GM12878 (cell line): ENCODE measurements at regions not wholly inside any gene's neighbourhood (a gene's known extent, or its start where the extent isn't known, plus 50 kb on each side); places are given as distances from the start of the nearest gene placed in this dataset.

Source experiments
- ATAC-seq: fragments of 200-7000 bp; cut with Tn5 transposase; 3 replicates; pipeline ENCODE4 v1.9.1; 2020; ENCODE audit warnings: mild to moderate bottlenecking, moderate library complexity
- BruUV-seq: library from RNA; stranded (reverse); fragments of 400-500 nt; replicated peaks from 2 replicates; lab custom pipeline; 2021; lab: Mats Ljungman, UMichigan
- CTCF ChIA-PET: fragments of 300-600 bp; sonication (Branson Sonifier 250); formaldehyde crosslinking; extraction: SDS; loops from one replicate; lab custom pipeline; 2021; ENCODE audit warnings: inconsistent platforms; lab: Yijun Ruan, JAX
- POLR2A ChIA-PET: fragments of 350-600 bp; formaldehyde crosslinking; extraction: SDS; loops from one replicate; lab custom pipeline; 2021; ENCODE audit warnings: inconsistent platforms; lab: Charles Lee
- RAD21 ChIA-PET: fragments of 300-600 bp; sonication (Branson Sonifier 250); formaldehyde crosslinking; loops from one replicate; lab custom pipeline; 2023; ENCODE audit warnings: antibody characterized with exemption; ENCODE audit not compliant: unreplicated experiment; lab: Charles Lee
- SMC1A ChIA-PET: fragments of 300-600 bp; sonication (Branson Sonifier 250); formaldehyde crosslinking; loops from one replicate; lab custom pipeline; 2023; ENCODE audit not compliant: unreplicated experiment, uncharacterized antibody; lab: Charles Lee
- DNase-seq: peaks from one replicate; pipeline ENCODE4 v3.0.0-alpha.2; 2011; ENCODE audit warnings: low read depth, low spot score
- FAIRE-seq: peaks from 3 replicates; lab custom pipeline; 2011; peaks lifted over from hg19 to GRCh38; lab: Jason Lieb, UNC
- H2AFZ ChIP-seq: 2 replicates; pipeline ENCODE4 v1.6.0; 2011; ENCODE audit warnings: low read depth, low read length, control low read depth; ENCODE audit not compliant: control insufficient read depth
- H3K27ac ChIP-seq: 2 replicates; pipeline ENCODE4 v1.5.1; 2011; ENCODE audit warnings: control low read depth; ENCODE audit not compliant: control insufficient read depth, insufficient read depth
- H3K27me3 ChIP-seq, 2 experiments: replicated peaks in 1 of 2; 2 replicates each; pipeline versions ENCODE4 v1.6.0 to v1.6.1; 2011; ENCODE audit warnings: low read length in 1 of 2; ENCODE audit not compliant: control insufficient read depth in 2 of 2, insufficient read depth in 2 of 2
- H3K36me3 ChIP-seq, 2 experiments: 2 replicates each; pipeline ENCODE4 v1.5.1; 2011; ENCODE audit warnings: low read length in 1 of 2; ENCODE audit not compliant: control insufficient read depth in 2 of 2, insufficient read depth in 2 of 2
- H3K4me1 ChIP-seq: 2 replicates; pipeline ENCODE4 v1.6.1; 2011; ENCODE audit warnings: mild to moderate bottlenecking, low read length, moderate library complexity, mixed read lengths; ENCODE audit not compliant: control insufficient read depth, insufficient read depth
- H3K4me2 ChIP-seq: 2 replicates; pipeline ENCODE4 v1.6.0; 2011; ENCODE audit warnings: control low read depth; ENCODE audit not compliant: control insufficient read depth, insufficient read depth
- H3K4me3 ChIP-seq: fragments of 200-600 bp; sonication (generic); 2 replicates; pipeline ENCODE4 v1.5.1; 2016
- H3K79me2 ChIP-seq: 2 replicates; pipeline ENCODE4 v1.6.0; 2011; ENCODE audit warnings: low read length; ENCODE audit not compliant: control insufficient read depth, insufficient read depth
- H3K9ac ChIP-seq: 2 replicates; pipeline ENCODE4 v1.8.0; 2011; ENCODE audit warnings: low read length, control low read depth, mixed read lengths; ENCODE audit not compliant: control insufficient read depth, insufficient read depth
- H3K9me3 ChIP-seq: replicated peaks from 3 replicates; pipeline ENCODE4 v1.5.1; 2011; ENCODE audit warnings: mild to moderate bottlenecking, low read length; ENCODE audit not compliant: control insufficient read depth, insufficient read depth
- H4K20me1 ChIP-seq: 2 replicates; pipeline ENCODE4 v1.6.0; 2011; ENCODE audit not compliant: control insufficient read depth, insufficient read depth
- DPF2 ChIP-seq: fragments of 450-650 bp; IDR thresholded peaks from 2 replicates; pipeline ENCODE4 v1.6.1; 2017; ENCODE audit warnings: mild to moderate bottlenecking
- ESRRA ChIP-seq: IDR thresholded peaks from 2 replicates; pipeline ENCODE4 v1.6.1; 2012; ENCODE audit warnings: mild to moderate bottlenecking, low read length, improper control_type of control experiment
- EZH2 ChIP-seq: IDR thresholded peaks from 2 replicates; pipeline ENCODE4 v1.6.1; 2012; ENCODE audit warnings: low read depth, mild to moderate bottlenecking, control low read depth, inconsistent platforms, low read length, borderline replicate concordance; ENCODE audit not compliant: control insufficient read depth
- FOXK2 ChIP-seq: fragments of 450-650 bp; IDR thresholded peaks from 2 replicates; pipeline ENCODE4 v1.6.1; 2017; ENCODE audit warnings: mild to moderate bottlenecking, moderate library complexity
- GATAD2B ChIP-seq: fragments of 450-650 bp; conservative IDR thresholded peaks from 2 replicates; pipeline ENCODE4 v1.6.1; 2017; ENCODE audit warnings: low read depth, mild to moderate bottlenecking, moderate library complexity
- JUND ChIP-seq: IDR thresholded peaks from 2 replicates; pipeline ENCODE4 v1.6.1; 2012; ENCODE audit warnings: low read depth, mild to moderate bottlenecking, low read length, improper control_type of control experiment, moderate library complexity
- KAT2A ChIP-seq: conservative IDR thresholded peaks from 2 replicates; pipeline ENCODE4 v1.6.1; 2011; ENCODE audit warnings: low read depth, low read length; ENCODE audit not compliant: control insufficient read depth
- NBN ChIP-seq: fragments of 450-650 bp; IDR thresholded peaks from 2 replicates; pipeline ENCODE4 v1.6.1; 2016
- POLR2AphosphoS2 ChIP-seq: IDR thresholded peaks from 2 replicates; pipeline ENCODE4 v1.6.1; 2011; ENCODE audit warnings: low read depth, mild to moderate bottlenecking, low read length, improper control_type of control experiment, moderate library complexity
- SMAD5 ChIP-seq: IDR thresholded peaks from 2 replicates; pipeline ENCODE4 v1.6.1; 2016; ENCODE audit warnings: antibody characterized with exemption, low read depth
- SREBF1 ChIP-seq: IDR thresholded peaks from 2 replicates; pipeline ENCODE4 v1.6.1; 2012; ENCODE audit warnings: mild to moderate bottlenecking, low read length
- TBL1XR1 ChIP-seq: IDR thresholded peaks from 2 replicates; pipeline ENCODE4 v1.6.1; 2012; ENCODE audit warnings: low read depth, low read length, improper control_type of control experiment
- ZBED1 ChIP-seq: IDR thresholded peaks from 2 replicates; pipeline ENCODE4 v1.6.1; 2016; ENCODE audit warnings: borderline replicate concordance
- WGBS: methylation state at CpG from one replicate; pipeline ENCODE4 v1.1.6; 2016; ENCODE audit warnings: low lambda C conversion rate; ENCODE audit not compliant: insufficient replicate concordance, insufficient coverage; ENCODE audit errors: missing lambda C conversion rate; 5-methylcytosine and 5-hydroxymethylcytosine counted together
- in situ Hi-C: fragments of 300-500 bp; cut with MboI; formaldehyde crosslinking; loops from 9 replicates; pipeline ENCODE4 v1.14.3; 2018; ENCODE audit warnings: mixed read lengths
- intact Hi-C: fragments of 100-400 bp; cut with micrococcal nuclease; formaldehyde crosslinking; loops from one replicate; pipeline ENCODE4 v1.14.2; 2022; ENCODE audit not compliant: unreplicated experiment
- TF ChIP-seq, protein P1 (sequence below): fragments of 450-650 bp; IDR thresholded peaks from 2 replicates; pipeline ENCODE4 v1.6.1; 2017; ENCODE audit warnings: mild to moderate bottlenecking, moderate library complexity
- TF ChIP-seq, protein P2 (sequence below): fragments of 450-650 bp; IDR thresholded peaks from 2 replicates; pipeline ENCODE4 v1.6.1; 2016; ENCODE audit warnings: mild to moderate bottlenecking
- TF ChIP-seq, protein P3 (sequence below): fragments of 450-650 bp; IDR thresholded peaks from 2 replicates; pipeline ENCODE4 v1.6.1; 2018; ENCODE audit warnings: mild to moderate bottlenecking, low read depth, moderate library complexity; ENCODE audit not compliant: partially characterized antibody

DNA sequence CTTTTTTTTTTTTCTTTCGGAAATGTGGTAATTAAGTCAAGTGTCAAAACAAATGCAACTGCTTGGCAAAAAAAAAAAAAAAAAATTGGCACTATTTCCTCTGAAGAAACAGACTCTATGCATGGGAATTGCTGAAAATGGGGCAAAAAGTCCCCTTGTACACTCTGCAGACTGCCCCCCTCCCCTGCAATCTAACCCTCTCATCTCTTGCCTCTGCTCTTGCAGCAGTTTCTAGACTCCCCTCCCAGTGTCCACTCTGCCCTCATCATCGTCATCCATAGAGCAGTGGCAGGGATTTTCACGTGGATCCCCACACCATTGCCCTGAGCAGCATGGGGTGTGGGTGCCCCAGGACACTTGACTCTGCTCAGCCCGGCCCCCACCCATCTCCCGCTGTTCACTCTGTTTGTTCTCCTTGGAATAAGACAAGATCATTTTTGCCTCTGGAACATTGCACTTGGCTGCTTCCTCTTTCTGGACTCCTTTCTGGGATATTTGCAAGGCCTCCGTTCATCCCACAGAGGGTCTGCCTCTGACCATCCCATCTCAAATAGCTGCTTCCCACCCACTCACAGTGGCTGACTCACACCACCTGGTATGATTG lies 213.9 kb downstream of the ACKR3 start:
- Histone ChIP-seq H3K9me3 (no peaks in the 10 kb centered on the region), H3K4me1 (no peaks in the 10 kb centered on the region), H3K27ac (no peak overlapping the region), H2AFZ (no peak overlapping the region), H3K79me2 (no peaks in the 10 kb centered on the region), H3K4me2 (no peak overlapping the region), H3K9ac (no peak overlapping the region), H4K20me1 (no peaks in the 10 kb centered on the region), H3K4me3 (no peak overlapping the region), H3K27me3 (no peaks in the 10 kb centered on the region; a peak in 2 of 4 replicates), H3K36me3 (no peaks in the 10 kb centered on the region; a peak in 1 of 4 replicates)
- SMC1A ChIA-PET = interaction anchor here (1.1 kb wide), 1 partner anchor 271 kb away, joined by 3 read pairs; no protein-coding TSS in a partner anchor
- RAD21 ChIA-PET = no interaction called here
- DNase-seq (no peak), FAIRE-seq (no peak), ATAC-seq (no peak)
- 43% methylated on average over 5 of the region's 6 CpGs for WGBS
- POLR2A ChIA-PET = no interaction called here
- TF ChIP-seq EZH2 (no peak), DPF2 (no peak), KAT2A (no peak), NBN (no peak), JUND (no peak), GATAD2B (no peak), SREBF1 (no peak), FOXK2 (no peak), SMAD5 (no peak), TBL1XR1 (no peak), POLR2AphosphoS2 (no peak), ZBED1 (no peak), ESRRA (no peak)
- TF ChIP-seq, protein P1, sequence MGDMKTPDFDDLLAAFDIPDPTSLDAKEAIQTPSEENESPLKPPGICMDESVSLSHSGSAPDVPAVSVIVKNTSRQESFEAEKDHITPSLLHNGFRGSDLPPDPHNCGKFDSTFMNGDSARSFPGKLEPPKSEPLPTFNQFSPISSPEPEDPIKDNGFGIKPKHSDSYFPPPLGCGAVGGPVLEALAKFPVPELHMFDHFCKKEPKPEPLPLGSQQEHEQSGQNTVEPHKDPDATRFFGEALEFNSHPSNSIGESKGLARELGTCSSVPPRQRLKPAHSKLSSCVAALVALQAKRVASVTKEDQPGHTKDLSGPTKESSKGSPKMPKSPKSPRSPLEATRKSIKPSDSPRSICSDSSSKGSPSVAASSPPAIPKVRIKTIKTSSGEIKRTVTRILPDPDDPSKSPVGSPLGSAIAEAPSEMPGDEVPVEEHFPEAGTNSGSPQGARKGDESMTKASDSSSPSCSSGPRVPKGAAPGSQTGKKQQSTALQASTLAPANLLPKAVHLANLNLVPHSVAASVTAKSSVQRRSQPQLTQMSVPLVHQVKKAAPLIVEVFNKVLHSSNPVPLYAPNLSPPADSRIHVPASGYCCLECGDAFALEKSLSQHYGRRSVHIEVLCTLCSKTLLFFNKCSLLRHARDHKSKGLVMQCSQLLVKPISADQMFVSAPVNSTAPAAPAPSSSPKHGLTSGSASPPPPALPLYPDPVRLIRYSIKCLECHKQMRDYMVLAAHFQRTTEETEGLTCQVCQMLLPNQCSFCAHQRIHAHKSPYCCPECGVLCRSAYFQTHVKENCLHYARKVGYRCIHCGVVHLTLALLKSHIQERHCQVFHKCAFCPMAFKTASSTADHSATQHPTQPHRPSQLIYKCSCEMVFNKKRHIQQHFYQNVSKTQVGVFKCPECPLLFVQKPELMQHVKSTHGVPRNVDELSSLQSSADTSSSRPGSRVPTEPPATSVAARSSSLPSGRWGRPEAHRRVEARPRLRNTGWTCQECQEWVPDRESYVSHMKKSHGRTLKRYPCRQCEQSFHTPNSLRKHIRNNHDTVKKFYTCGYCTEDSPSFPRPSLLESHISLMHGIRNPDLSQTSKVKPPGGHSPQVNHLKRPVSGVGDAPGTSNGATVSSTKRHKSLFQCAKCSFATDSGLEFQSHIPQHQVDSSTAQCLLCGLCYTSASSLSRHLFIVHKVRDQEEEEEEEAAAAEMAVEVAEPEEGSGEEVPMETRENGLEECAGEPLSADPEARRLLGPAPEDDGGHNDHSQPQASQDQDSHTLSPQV = no peak
- TF ChIP-seq, protein P2, sequence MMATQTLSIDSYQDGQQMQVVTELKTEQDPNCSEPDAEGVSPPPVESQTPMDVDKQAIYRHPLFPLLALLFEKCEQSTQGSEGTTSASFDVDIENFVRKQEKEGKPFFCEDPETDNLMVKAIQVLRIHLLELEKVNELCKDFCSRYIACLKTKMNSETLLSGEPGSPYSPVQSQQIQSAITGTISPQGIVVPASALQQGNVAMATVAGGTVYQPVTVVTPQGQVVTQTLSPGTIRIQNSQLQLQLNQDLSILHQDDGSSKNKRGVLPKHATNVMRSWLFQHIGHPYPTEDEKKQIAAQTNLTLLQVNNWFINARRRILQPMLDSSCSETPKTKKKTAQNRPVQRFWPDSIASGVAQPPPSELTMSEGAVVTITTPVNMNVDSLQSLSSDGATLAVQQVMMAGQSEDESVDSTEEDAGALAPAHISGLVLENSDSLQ = no peak
- TF ChIP-seq, protein P3, sequence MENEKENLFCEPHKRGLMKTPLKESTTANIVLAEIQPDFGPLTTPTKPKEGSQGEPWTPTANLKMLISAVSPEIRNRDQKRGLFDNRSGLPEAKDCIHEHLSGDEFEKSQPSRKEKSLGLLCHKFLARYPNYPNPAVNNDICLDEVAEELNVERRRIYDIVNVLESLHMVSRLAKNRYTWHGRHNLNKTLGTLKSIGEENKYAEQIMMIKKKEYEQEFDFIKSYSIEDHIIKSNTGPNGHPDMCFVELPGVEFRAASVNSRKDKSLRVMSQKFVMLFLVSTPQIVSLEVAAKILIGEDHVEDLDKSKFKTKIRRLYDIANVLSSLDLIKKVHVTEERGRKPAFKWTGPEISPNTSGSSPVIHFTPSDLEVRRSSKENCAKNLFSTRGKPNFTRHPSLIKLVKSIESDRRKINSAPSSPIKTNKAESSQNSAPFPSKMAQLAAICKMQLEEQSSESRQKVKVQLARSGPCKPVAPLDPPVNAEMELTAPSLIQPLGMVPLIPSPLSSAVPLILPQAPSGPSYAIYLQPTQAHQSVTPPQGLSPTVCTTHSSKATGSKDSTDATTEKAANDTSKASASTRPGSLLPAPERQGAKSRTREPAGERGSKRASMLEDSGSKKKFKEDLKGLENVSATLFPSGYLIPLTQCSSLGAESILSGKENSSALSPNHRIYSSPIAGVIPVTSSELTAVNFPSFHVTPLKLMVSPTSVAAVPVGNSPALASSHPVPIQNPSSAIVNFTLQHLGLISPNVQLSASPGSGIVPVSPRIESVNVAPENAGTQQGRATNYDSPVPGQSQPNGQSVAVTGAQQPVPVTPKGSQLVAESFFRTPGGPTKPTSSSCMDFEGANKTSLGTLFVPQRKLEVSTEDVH = no peak
- in situ Hi-C loops = no loop called here
- CTCF ChIA-PET = no interaction called here
- intact Hi-C loops = no loop called here
- no TSS peak for BruUV-seq
